Body of pancreas (tissue), 4 donors: ENCODE measurements at regions not wholly inside any gene's neighbourhood (a gene's known extent, or its start where the extent isn't known, plus 50 kb on each side); places are given as distances from the start of the nearest gene placed in this dataset.

Source experiments
- ATAC-seq: fragments of 150-250 bp; one replicate; pipeline ENCODE4 v1.9.1; 2016
- DNase-seq, 4 donors: peaks; one replicate each; pipeline ENCODE4 v3.0.0-alpha.2; 2019
- H3K27ac ChIP-seq, 4 donors: fragments of 200-600 bp; sonication (generic); 1 replicate in 3 of 4; 2 replicates in 1 of 4; pipeline versions ENCODE4 v1.5.1 to v1.6.1; 2016 to 2019; ENCODE audit warnings: mild to moderate bottlenecking in 1 of 4, mixed read lengths in 1 of 4, moderate library complexity in 1 of 4
- H3K27me3 ChIP-seq, 2 donors: fragments of 200-600 bp; sonication (generic); one replicate each; pipeline ENCODE4 v1.6.0; 2016; ENCODE audit warnings: mild to moderate bottlenecking in 1 of 2
- H3K36me3 ChIP-seq, 2 donors: fragments of 200-600 bp; sonication (generic); replicated peaks in 1 of 2; 2 replicates each; pipeline ENCODE4 v1.5.1; 2016; ENCODE audit warnings: low read depth in 2 of 2; ENCODE audit not compliant: insufficient read depth in 1 of 2
- H3K4me1 ChIP-seq: fragments of 200-600 bp; sonication (generic); one replicate; pipeline ENCODE4 v1.6.0; 2016
- H3K4me3 ChIP-seq, 2 donors: fragments of 200-600 bp; sonication (generic); 1 replicate in 1 of 2; 2 replicates in 1 of 2; pipeline ENCODE4 v1.5.1; 2016 to 2019
- H3K9me3 ChIP-seq, 3 donors: fragments of 200-600 bp; sonication (generic); 1 replicate in 2 of 3; 2 replicates in 1 of 3; pipeline ENCODE4 v1.5.1; 2016
- POLR2A ChIP-seq, 3 donors: fragments of 450-650 bp; IDR thresholded peaks; one replicate each; pipeline ENCODE4 v1.6.1; 2016; ENCODE audit warnings: antibody characterized with exemption in 3 of 3, mild to moderate bottlenecking in 2 of 3
- WGBS, 2 donors: methylation state at CpG; one replicate each; pipeline ENCODE4 v1.1.5; 2017; 5-methylcytosine and 5-hydroxymethylcytosine counted together
- intact Hi-C: fragments of 100-400 bp; cut with DNase I; formaldehyde crosslinking; loops from one replicate; pipeline ENCODE4 v1.15.1; 2023
- TF ChIP-seq, protein P1 (sequence below), 7 experiments: fragments of 450-650 bp in 4 of 7; fragments of 200-600 bp in 3 of 7; sonication (generic) in 3 of 7; IDR thresholded peaks; one replicate each; pipeline ENCODE4 v1.5.1; 2016 to 2019; ENCODE audit warnings: antibody characterized with exemption in 7 of 7

DNA sequence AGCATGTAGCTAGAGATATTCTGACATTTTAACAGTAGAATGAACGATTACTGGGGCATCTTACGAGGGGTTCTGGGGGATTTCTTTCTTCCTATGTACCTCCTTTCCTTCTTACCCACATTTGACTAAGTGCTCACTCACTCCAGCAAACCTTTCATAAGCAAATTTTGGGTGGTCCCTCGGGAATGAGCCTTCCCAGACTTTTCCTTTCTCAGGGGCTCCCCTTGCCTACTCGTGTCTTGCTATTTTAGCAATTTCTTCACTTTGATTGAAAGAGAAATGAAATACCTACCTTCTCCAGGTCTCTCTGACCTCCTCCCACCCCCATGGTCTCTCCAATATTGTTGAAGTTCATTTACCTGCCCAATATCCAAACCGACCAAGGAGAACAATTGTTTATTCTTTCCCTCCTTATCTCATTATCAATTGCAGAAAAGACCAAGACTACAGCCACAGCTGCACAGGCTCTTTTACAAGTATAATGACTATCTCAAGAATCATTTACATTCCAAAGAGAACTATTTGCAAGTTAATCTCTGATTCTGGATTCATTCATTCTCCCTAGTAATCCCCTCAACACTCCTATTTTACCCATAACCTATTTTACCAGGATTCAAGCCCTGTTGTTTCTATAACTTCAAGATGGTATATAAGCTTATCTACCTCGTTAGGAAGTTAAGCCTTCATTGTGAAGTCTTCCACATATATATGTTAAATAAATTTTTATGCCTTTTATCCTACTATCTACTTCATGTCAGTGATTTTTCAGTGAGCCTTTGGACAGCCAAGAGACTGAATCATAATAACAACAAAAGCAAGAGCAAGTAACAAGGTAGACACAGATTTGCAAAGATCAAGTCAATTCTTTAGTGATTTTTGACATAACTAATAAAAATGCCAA, 480.6 kb downstream of the IPMK start:
- TF ChIP-seq, protein P1, sequence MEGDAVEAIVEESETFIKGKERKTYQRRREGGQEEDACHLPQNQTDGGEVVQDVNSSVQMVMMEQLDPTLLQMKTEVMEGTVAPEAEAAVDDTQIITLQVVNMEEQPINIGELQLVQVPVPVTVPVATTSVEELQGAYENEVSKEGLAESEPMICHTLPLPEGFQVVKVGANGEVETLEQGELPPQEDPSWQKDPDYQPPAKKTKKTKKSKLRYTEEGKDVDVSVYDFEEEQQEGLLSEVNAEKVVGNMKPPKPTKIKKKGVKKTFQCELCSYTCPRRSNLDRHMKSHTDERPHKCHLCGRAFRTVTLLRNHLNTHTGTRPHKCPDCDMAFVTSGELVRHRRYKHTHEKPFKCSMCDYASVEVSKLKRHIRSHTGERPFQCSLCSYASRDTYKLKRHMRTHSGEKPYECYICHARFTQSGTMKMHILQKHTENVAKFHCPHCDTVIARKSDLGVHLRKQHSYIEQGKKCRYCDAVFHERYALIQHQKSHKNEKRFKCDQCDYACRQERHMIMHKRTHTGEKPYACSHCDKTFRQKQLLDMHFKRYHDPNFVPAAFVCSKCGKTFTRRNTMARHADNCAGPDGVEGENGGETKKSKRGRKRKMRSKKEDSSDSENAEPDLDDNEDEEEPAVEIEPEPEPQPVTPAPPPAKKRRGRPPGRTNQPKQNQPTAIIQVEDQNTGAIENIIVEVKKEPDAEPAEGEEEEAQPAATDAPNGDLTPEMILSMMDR (IDR thresholded peaks at IDR 0.05) = no peak
- no peak for TF ChIP-seq POLR2A (IDR thresholded peaks at IDR 0.05)
- no peak overlapping the region for H3K4me3 ChIP-seq
- no peak overlapping the region for H3K27ac ChIP-seq
- 20 to 27% methylated on average over 6 of the region's 6 CpGs for WGBS, 2 donors
- intact Hi-C loops = no loop called here
- no peaks in the 10 kb centered on the region for H3K9me3 ChIP-seq
- H3K36me3 ChIP-seq = no peaks in the 10 kb centered on the region
- DNase-seq (no peak), ATAC-seq (no peak)
- no peaks in the 10 kb centered on the region for H3K4me1 ChIP-seq
- no peaks in the 10 kb centered on the region for H3K27me3 ChIP-seq

DNA sequence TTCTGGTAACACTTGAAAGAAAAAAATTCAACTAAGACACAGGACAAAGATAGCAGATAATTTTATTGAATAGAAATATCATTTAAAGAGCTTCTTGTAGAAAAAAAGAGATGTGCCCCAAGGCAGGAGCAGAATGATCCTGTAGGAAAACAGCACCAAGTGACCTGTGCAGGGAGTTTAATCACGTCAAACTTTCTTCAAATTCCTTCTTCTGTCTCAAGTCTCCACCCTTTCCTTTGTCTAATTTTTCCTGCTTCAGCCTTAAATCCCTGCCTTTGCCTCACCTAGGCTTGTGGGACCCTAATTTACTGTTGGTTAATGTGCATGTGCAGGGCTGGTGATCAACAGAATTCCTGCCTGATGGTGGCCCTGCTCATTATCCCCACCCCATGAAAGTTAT, 481.4 kb downstream of the IPMK start:
- Histone ChIP-seq H3K36me3 (no peaks in the 10 kb centered on the region), H3K9me3 (no peaks in the 10 kb centered on the region), H3K27ac (no peak overlapping the region), H3K4me3 (no peak overlapping the region), H3K4me1 (no peaks in the 10 kb centered on the region), H3K27me3 (no peaks in the 10 kb centered on the region)
- TF ChIP-seq, protein P1 (IDR thresholded peaks at IDR 0.05) = no peak
- TF ChIP-seq POLR2A (IDR thresholded peaks at IDR 0.05) = no peak
- ATAC-seq (no peak), DNase-seq (no peak)
- intact Hi-C loops = no loop called here
- WGBS, 2 donors = 29 to 39% methylated on average over 1 of the region's 1 CpG

DNA sequence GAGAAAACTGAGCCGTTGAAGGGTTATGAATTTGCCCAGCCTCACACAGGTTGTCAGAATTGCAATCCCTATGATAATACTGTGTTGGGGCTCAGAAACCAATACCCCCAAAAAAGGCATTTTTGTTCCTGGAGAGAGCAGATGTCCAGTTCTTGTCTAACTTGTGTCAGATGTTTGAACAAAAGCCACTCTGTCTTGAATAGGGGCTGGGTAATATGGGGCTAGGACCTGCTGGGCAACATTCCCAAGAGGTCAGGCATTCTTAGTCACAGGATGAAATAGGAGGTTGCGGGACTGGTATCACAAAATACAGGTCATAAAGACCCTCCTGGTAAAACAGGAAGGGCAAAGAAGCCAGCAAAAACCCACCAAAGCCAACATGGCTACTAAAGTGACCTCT, 482.1 kb downstream of the IPMK start:
- DNase-seq = no peak
- ATAC-seq = no peak
- Histone ChIP-seq H3K27me3 (no peaks in the 10 kb centered on the region), H3K27ac (no peak overlapping the region), H3K9me3 (no peaks in the 10 kb centered on the region), H3K4me3 (no peak overlapping the region), H3K36me3 (no peaks in the 10 kb centered on the region), H3K4me1 (no peaks in the 10 kb centered on the region)
- TF ChIP-seq POLR2A (IDR thresholded peaks at IDR 0.05) = no peak
- TF ChIP-seq, protein P1 (IDR thresholded peaks at IDR 0.05) = no peak
- intact Hi-C loops = no loop called here
- WGBS, 2 donors = 58 to 66% methylated on average over 2 of the region's 2 CpGs

DNA sequence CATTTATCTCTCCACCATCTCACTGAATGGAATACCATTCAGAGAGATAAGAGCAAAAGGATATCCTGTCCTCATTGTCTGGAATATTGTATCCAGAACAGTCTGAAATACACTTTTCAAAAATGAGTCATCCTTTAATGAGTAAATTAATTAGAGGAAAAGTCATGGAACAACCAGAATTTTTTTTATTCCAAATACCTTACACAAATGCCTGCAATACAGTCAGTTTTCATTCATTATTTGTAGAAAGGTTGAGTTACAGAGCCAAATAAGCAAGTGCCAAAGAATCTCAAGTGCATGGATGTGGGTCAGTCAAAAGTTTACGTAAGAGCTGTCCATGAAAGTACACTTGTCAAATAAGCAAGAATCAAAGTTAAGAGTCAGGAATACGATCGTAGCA, 482.6 kb downstream of the IPMK start:
- intact Hi-C loops = no loop called here

More for the DNA sequence above, 482.6 kb downstream of the IPMK start:
- Histone ChIP-seq H3K27me3 (no peaks in the 10 kb centered on the region), H3K27ac (no peak overlapping the region), H3K4me3 (no peak overlapping the region), H3K36me3 (no peaks in the 10 kb centered on the region), H3K4me1 (no peaks in the 10 kb centered on the region), H3K9me3 (no peaks in the 10 kb centered on the region)
- TF ChIP-seq POLR2A (IDR thresholded peaks at IDR 0.05) = no peak
- TF ChIP-seq, protein P1 (IDR thresholded peaks at IDR 0.05) = no peak
- ATAC-seq (no peak), DNase-seq (no peak)
- 72 to 84% methylated on average over 3 of the region's 3 CpGs for WGBS, 2 donors
